Activated T-helper 1 cell treated with anti-CD3 and anti-CD28 coated beads, Interleukin-12 subunit alpha, Interleukin-12 subunit beta, Interleukin-2, Interleukin-4 antibody, amounts not matched to agents 30 ng/mL and 10 ng/mL and 1 ng/mL, durations not matched to agents 14 hours and 24 hours and 36 hours (primary cell): ENCODE measurements at regions not wholly inside any gene's neighbourhood (a gene's known extent, or its start where the extent isn't known, plus 50 kb on each side); places are given as distances from the start of the nearest gene placed in this dataset.

Source experiments
- DNase-seq: peaks from one replicate; pipeline ENCODE4 v3.0.0; 2021; ENCODE audit warnings: low spot score
- H3K27ac Mint-ChIP-seq: one replicate; pipeline ENCODE4 v1.8.0; 2021; ENCODE audit warnings: mild to moderate bottlenecking, mixed read lengths
- H3K27me3 Mint-ChIP-seq: one replicate; pipeline ENCODE4 v1.8.0; 2022; ENCODE audit warnings: mild to moderate bottlenecking, moderate library complexity, mixed read lengths; ENCODE audit not compliant: insufficient read depth
- H3K36me3 Mint-ChIP-seq: one replicate; pipeline ENCODE4 v1.8.0; 2021; ENCODE audit warnings: low read depth, mixed read lengths
- H3K4me1 Mint-ChIP-seq: one replicate; pipeline ENCODE4 v1.8.0; 2021; ENCODE audit warnings: low read depth, mixed read lengths
- H3K4me3 Mint-ChIP-seq: one replicate; pipeline ENCODE4 v1.8.0; 2021; ENCODE audit warnings: mild to moderate bottlenecking, moderate library complexity, mixed read lengths
- H3K9me3 Mint-ChIP-seq: one replicate; pipeline ENCODE4 v1.8.0; 2021; ENCODE audit warnings: mixed read lengths
- intact Hi-C: fragments of 100-400 bp; cut with micrococcal nuclease; formaldehyde crosslinking; loops from one replicate; pipeline ENCODE4 v1.15.1; 2024

- DNase-seq: no peak
- Mint-ChIP-seq H3K4me1 (no peaks in the 10 kb centered on the region), H3K27ac (no peak overlapping the region), H3K27me3 (no peaks in the 10 kb centered on the region), H3K9me3 (no peaks in the 10 kb centered on the region), H3K36me3 (no peaks in the 10 kb centered on the region), H3K4me3 (no peak overlapping the region)
- intact Hi-C loops: loop anchor here (5.0 kb wide), 1 partner anchor 957 kb away; the partner anchor contains the start of gene ADAMTS1
These were observed 837.6 kb upstream of the ADAMTS5 start for GRCh38 chr21:27804515-27804914.

- H3K9me3 Mint-ChIP-seq: no peaks in the 10 kb centered on the region
- H3K27me3 Mint-ChIP-seq: no peaks in the 10 kb centered on the region
- no peak for DNase-seq
- H3K4me3 Mint-ChIP-seq: no peak overlapping the region
- no peak overlapping the region for H3K27ac Mint-ChIP-seq
- H3K36me3 Mint-ChIP-seq: no peaks in the 10 kb centered on the region
- intact Hi-C loops: loop anchor here (5.0 kb wide), 1 partner anchor 956 kb away; the partner anchor contains the start of gene ADAMTS1
- no peaks in the 10 kb centered on the region for H3K4me1 Mint-ChIP-seq
These were observed 836.7 kb upstream of the ADAMTS5 start for GRCh38 chr21:27803571-27803970.

- no peak overlapping the region for H3K27ac Mint-ChIP-seq
- H3K9me3 Mint-ChIP-seq: no peaks in the 10 kb centered on the region
- H3K4me1 Mint-ChIP-seq: no peaks in the 10 kb centered on the region
- DNase-seq: peak; percentile 5
- no peak overlapping the region for H3K4me3 Mint-ChIP-seq
- no peaks in the 10 kb centered on the region for H3K36me3 Mint-ChIP-seq
- intact Hi-C loops: loop anchor here (5.0 kb wide), 1 partner anchor 956 kb away; the partner anchor contains the start of gene ADAMTS1
- no peaks in the 10 kb centered on the region for H3K27me3 Mint-ChIP-seq
These were observed 836.1 kb upstream of the ADAMTS5 start for GRCh38 chr21:27802816-27803475.

GRCh38 chr21:27799861-27800260, 833.0 kb upstream of the ADAMTS5 start:
- Mint-ChIP-seq H3K27ac (no peak overlapping the region), H3K9me3 (no peaks in the 10 kb centered on the region), H3K27me3 (no peaks in the 10 kb centered on the region), H3K4me1 (no peaks in the 10 kb centered on the region), H3K36me3 (no peaks in the 10 kb centered on the region), H3K4me3 (no peak overlapping the region)
- intact Hi-C loops: loop anchor here (5.0 kb wide), 1 partner anchor 953 kb away; the partner anchor contains the start of gene ADAMTS1
- DNase-seq: no peak

- Mint-ChIP-seq H3K27ac (no peak overlapping the region), H3K36me3 (no peaks in the 10 kb centered on the region), H3K27me3 (no peaks in the 10 kb centered on the region)
These were observed 829.2 kb upstream of the ADAMTS5 start for GRCh38 chr21:27796106-27796505.

GRCh38 chr21:27795418-27795817, 828.5 kb upstream of the ADAMTS5 start:
- Mint-ChIP-seq H3K9me3 (no peaks in the 10 kb centered on the region), H3K27me3 (no peaks in the 10 kb centered on the region), H3K36me3 (no peaks in the 10 kb centered on the region), H3K4me3 (no peak overlapping the region), H3K27ac (no peak overlapping the region), H3K4me1 (no peaks in the 10 kb centered on the region)
- intact Hi-C loops: no loop called here
- no peak for DNase-seq

More at GRCh38 chr21:27796106-27796505, 829.2 kb upstream of the ADAMTS5 start:
- H3K4me1 Mint-ChIP-seq: no peaks in the 10 kb centered on the region
- no peak for DNase-seq
- intact Hi-C loops: no loop called here
- no peaks in the 10 kb centered on the region for H3K9me3 Mint-ChIP-seq
- H3K4me3 Mint-ChIP-seq: no peak overlapping the region

GRCh38 chr21:27793901-27794300, 827.0 kb upstream of the ADAMTS5 start:
- Mint-ChIP-seq H3K4me3 (no peak overlapping the region), H3K27ac (no peak overlapping the region), H3K9me3 (no peaks in the 10 kb centered on the region), H3K27me3 (no peaks in the 10 kb centered on the region), H3K36me3 (no peaks in the 10 kb centered on the region), H3K4me1 (no peaks in the 10 kb centered on the region)
- no peak for DNase-seq
- intact Hi-C loops: no loop called here

- H3K4me3 Mint-ChIP-seq: no peak overlapping the region
- H3K36me3 Mint-ChIP-seq: no peaks in the 10 kb centered on the region
- H3K27me3 Mint-ChIP-seq: no peaks in the 10 kb centered on the region
- no peak overlapping the region for H3K27ac Mint-ChIP-seq
- H3K9me3 Mint-ChIP-seq: no peaks in the 10 kb centered on the region
- no peaks in the 10 kb centered on the region for H3K4me1 Mint-ChIP-seq
- intact Hi-C loops: no loop called here
- no peak for DNase-seq
These were observed 820.2 kb upstream of the ADAMTS5 start for GRCh38 chr21:27787046-27787445.

GRCh38 chr21:27779606-27780005, 812.7 kb upstream of the ADAMTS5 start:
- H3K4me1 Mint-ChIP-seq: no peaks in the 10 kb centered on the region
- DNase-seq: no peak
- H3K9me3 Mint-ChIP-seq: no peaks in the 10 kb centered on the region
- intact Hi-C loops: no loop called here
- H3K27ac Mint-ChIP-seq: no peak overlapping the region
- H3K27me3 Mint-ChIP-seq: no peaks in the 10 kb centered on the region
- no peak overlapping the region for H3K4me3 Mint-ChIP-seq
- no peaks in the 10 kb centered on the region for H3K36me3 Mint-ChIP-seq

GRCh38 chr21:27776925-27777553, 810.2 kb upstream of the ADAMTS5 start:
- Mint-ChIP-seq H3K4me1 (no peaks in the 10 kb centered on the region), H3K27ac (no peak overlapping the region), H3K27me3 (no peaks in the 10 kb centered on the region), H3K4me3 (no peak overlapping the region), H3K36me3 (no peaks in the 10 kb centered on the region), H3K9me3 (no peaks in the 10 kb centered on the region)
- intact Hi-C loops: no loop called here
- no peak for DNase-seq

- intact Hi-C loops: no loop called here
- no peaks in the 10 kb centered on the region for H3K9me3 Mint-ChIP-seq
- H3K27ac Mint-ChIP-seq: no peak overlapping the region
- H3K27me3 Mint-ChIP-seq: no peaks in the 10 kb centered on the region
- no peaks in the 10 kb centered on the region for H3K4me1 Mint-ChIP-seq
- DNase-seq: no peak
- H3K36me3 Mint-ChIP-seq: no peaks in the 10 kb centered on the region
- H3K4me3 Mint-ChIP-seq: no peak overlapping the region
These were observed 805.9 kb upstream of the ADAMTS5 start for GRCh38 chr21:27772816-27773215.

GRCh38 chr21:27771938-27772483, 805.1 kb upstream of the ADAMTS5 start:
- H3K36me3 Mint-ChIP-seq: no peaks in the 10 kb centered on the region
- no peak for DNase-seq
- H3K9me3 Mint-ChIP-seq: no peaks in the 10 kb centered on the region
- H3K4me1 Mint-ChIP-seq: no peaks in the 10 kb centered on the region
- H3K4me3 Mint-ChIP-seq: no peak overlapping the region
- intact Hi-C loops: no loop called here
- H3K27me3 Mint-ChIP-seq: no peaks in the 10 kb centered on the region
- H3K27ac Mint-ChIP-seq: no peak overlapping the region

- Mint-ChIP-seq H3K27me3 (no peaks in the 10 kb centered on the region), H3K4me3 (no peak overlapping the region), H3K4me1 (no peaks in the 10 kb centered on the region), H3K36me3 (no peaks in the 10 kb centered on the region), H3K27ac (no peak overlapping the region), H3K9me3 (no peaks in the 10 kb centered on the region)
- intact Hi-C loops: no loop called here
- no peak for DNase-seq
These were observed 802.9 kb upstream of the ADAMTS5 start for GRCh38 chr21:27769763-27770162.
